ENCODE measurements at regions not wholly inside any gene's neighbourhood (a gene's known extent, or its start where the extent isn't known, plus 50 kb on each side); places are given as distances from the start of the nearest gene placed in this dataset.
A peak's percentile ranks its signal among the peaks of the same experiment; 100 is the strongest.
"Not testable (repeated sequence)": the region's sequence is repeated elsewhere in the genome, so short reads cannot be mapped to it uniquely, and the experiment has no call there.

GRCh38 chr14:35174342-35174741 is 52.0 kb downstream of the PRORP start:
- peaks cover 8 to 28% of the 10 kb centered on the region in 2 donors for H3K36me3 Mint-ChIP-seq
- H3K27ac Mint-ChIP-seq, result no peak overlapping the region
- ATAC-seq (no peak), DNase-seq (ENCODE audit: low spot score in 2 of 2) (no peak)
- peaks cover 0 to under 1% of the 10 kb centered on the region in 2 donors for H3K9me3 Mint-ChIP-seq

DNA sequence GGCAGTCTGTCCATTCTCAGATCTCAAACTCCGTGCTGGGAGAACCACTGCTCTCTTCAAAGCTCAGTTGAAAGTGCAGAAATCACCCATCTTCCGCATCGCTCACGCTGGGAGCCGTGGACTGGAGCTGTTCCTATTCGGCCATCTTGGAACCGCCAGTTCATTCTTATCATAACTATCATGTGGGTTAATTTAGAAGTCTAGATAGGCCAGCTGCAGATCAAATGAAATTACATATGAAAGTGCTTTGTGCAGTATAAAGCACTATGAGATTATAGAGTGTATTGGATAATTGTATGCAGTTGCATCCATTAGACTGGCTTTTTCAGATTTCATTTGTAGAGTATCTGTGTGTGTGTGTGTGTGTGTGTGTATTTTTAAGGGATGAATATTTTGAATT is 57.8 kb downstream of the PRORP start:
- H3K27ac Mint-ChIP-seq, result no peak overlapping the region
- DNase-seq (ENCODE audit: low spot score in 2 of 2) (no peak), ATAC-seq (no peak)
- peaks cover 0 to 23% of the 10 kb centered on the region in 2 donors for H3K36me3 Mint-ChIP-seq
- no peaks in the 10 kb centered on the region for H3K9me3 Mint-ChIP-seq

DNA sequence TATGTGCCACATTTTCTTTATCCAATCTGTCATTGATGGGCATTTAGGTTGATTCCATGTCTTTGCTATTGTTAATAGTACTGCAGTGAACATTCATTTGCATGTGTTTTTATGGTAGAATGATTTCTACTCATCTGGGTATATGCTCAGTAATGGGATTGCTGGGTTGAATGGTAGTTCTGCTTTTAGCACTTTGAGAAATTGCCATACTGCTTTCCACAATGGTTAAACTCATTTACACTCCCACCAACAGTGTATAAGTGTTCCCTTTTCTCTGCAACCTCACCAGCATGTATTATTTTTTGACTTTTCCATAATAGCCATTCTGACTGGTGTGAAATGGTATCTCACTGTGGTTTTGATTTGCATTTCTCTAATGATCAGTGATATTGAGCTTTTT is 62.5 kb downstream of the PRORP start:
- DNase-seq (ENCODE audit: low spot score in 2 of 2); H3K36me3 Mint-ChIP-seq; H3K27ac Mint-ChIP-seq; ATAC-seq; H3K9me3 Mint-ChIP-seq: not testable (repeated sequence)

GRCh38 chr14:35189422-35189821 is 67.1 kb downstream of the PRORP start:
- ATAC-seq, result no peak

GRCh38 chr14:35193161-35193560 is 70.8 kb downstream of the PRORP start:
- H3K36me3 Mint-ChIP-seq, result peaks cover 11 to 32% of the 10 kb centered on the region in 2 donors
- ATAC-seq, result no peak
- no peak overlapping the region for H3K27ac Mint-ChIP-seq
- no peak for DNase-seq (ENCODE audit: low spot score in 2 of 2)
- peaks cover 0 to 7% of the 10 kb centered on the region in 2 donors for H3K9me3 Mint-ChIP-seq

More at GRCh38 chr14:35189422-35189821, 67.1 kb downstream of the PRORP start:
- no peak overlapping the region for H3K27ac Mint-ChIP-seq
- no peak for DNase-seq (ENCODE audit: low spot score in 2 of 2)
- H3K36me3 Mint-ChIP-seq, result peaks cover 11 to 32% of the 10 kb centered on the region in 2 donors
- peaks cover 0 to 7% of the 10 kb centered on the region in 2 donors for H3K9me3 Mint-ChIP-seq

GRCh38 chr14:35194183-35194582 is 71.8 kb downstream of the PRORP start:
- H3K27ac Mint-ChIP-seq; H3K9me3 Mint-ChIP-seq; ATAC-seq; DNase-seq (ENCODE audit: low spot score in 2 of 2): not testable (repeated sequence)
- peaks cover 11 to 32% of the 10 kb centered on the region in 2 donors for H3K36me3 Mint-ChIP-seq

GRCh38 chr14:35196571-35196970 is 74.2 kb downstream of the PRORP start:
- Mint-ChIP-seq H3K27ac (peak overlapping the region in 1 of 2 donors; percentile 86), H3K9me3 (peaks cover 0 to 7% of the 10 kb centered on the region in 2 donors), H3K36me3 (peaks cover 11 to 25% of the 10 kb centered on the region in 2 donors)
- DNase-seq (ENCODE audit: low spot score in 2 of 2) (no peak), ATAC-seq (peak; percentile 31 to 48)

- Mint-ChIP-seq H3K27ac (no peak overlapping the region), H3K9me3 (peaks cover 0 to 7% of the 10 kb centered on the region in 2 donors), H3K36me3 (peaks cover 7 to 21% of the 10 kb centered on the region in 2 donors)
- ATAC-seq (peak in 1 of 2 donors; percentile 65), DNase-seq (ENCODE audit: low spot score in 2 of 2) (no peak)
Measured at GRCh38 chr14:35197015-35197414, 74.7 kb downstream of the PRORP start.

GRCh38 chr14:35201066-35201465 is 78.7 kb downstream of the PRORP start:
- ATAC-seq, result peak; percentile 76 to 84
- H3K27ac Mint-ChIP-seq, result peak overlapping the region; percentile 62 to 68
- H3K9me3 Mint-ChIP-seq, result no peaks in the 10 kb centered on the region
- DNase-seq (ENCODE audit: low spot score in 2 of 2), result no peak
- peaks cover 0 to 6% of the 10 kb centered on the region in 2 donors for H3K36me3 Mint-ChIP-seq

DNA sequence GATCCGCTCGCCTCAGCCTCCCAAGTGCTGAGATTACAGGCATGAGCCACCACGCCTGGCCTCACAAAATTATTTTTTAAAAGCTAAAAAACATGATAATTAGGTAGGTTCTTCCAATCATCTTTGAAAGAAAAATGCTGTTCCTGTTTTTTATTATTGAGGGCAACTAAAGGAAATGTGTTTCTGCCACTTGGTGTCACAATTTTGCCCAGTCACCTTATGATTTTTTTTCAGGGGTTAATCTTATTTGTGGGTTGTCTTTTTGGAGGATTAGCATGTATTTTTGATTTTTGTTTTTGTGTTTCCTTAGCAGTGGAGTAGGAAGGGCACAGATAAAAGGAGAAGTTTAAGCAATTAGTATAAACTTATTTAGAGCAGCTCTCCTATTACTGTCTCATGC is 79.8 kb downstream of the PRORP start:
- Mint-ChIP-seq H3K36me3 (peaks cover 0 to 6% of the 10 kb centered on the region in 2 donors), H3K27ac (peak overlapping the region in 1 of 2 donors; percentile 8), H3K9me3 (no peaks in the 10 kb centered on the region)
- ATAC-seq, result no peak
- no peak for DNase-seq (ENCODE audit: low spot score in 2 of 2)

DNA sequence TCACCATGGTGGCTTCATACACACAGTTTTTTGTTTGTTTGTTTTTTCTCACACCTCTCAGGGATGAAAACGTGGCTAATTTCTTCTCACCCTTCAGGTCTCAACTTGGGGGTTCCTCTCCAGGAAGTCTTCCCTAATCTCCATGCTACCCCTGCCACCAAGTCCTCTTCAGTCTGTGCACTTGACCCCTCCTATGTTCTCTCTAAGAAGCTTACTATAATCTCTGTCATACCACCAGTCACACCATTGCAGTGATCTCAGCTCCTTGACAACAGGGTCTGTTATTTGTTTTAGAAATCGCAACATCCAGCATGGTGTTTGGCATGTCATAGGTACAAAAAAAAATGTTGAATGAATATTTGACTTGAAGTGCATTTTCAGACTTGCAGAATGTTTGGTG is 83.4 kb downstream of the PRORP start:
- DNase-seq (ENCODE audit: low spot score in 2 of 2) (no peak), ATAC-seq (no peak)
- no peaks in the 10 kb centered on the region for H3K9me3 Mint-ChIP-seq
- peak overlapping the region in 1 of 2 donors; percentile 8 for H3K27ac Mint-ChIP-seq
- peaks cover 0 to 6% of the 10 kb centered on the region in 2 donors for H3K36me3 Mint-ChIP-seq

- no peak for ATAC-seq
- Mint-ChIP-seq H3K9me3 (no peaks in the 10 kb centered on the region), H3K27ac (no peak overlapping the region), H3K36me3 (no peaks in the 10 kb centered on the region)
- DNase-seq (ENCODE audit: low spot score in 2 of 2), result no peak
Measured at GRCh38 chr14:35211067-35211466, 81.1 kb upstream of the PSMA6 start.

GRCh38 chr14:35212471-35213142 is 79.6 kb upstream of the PSMA6 start:
- no peak overlapping the region for H3K27ac Mint-ChIP-seq
- H3K36me3 Mint-ChIP-seq, result peaks cover 0 to 2% of the 10 kb centered on the region in 2 donors
- DNase-seq (ENCODE audit: low spot score in 2 of 2), result no peak
- ATAC-seq, result no peak
- no peaks in the 10 kb centered on the region for H3K9me3 Mint-ChIP-seq

- Mint-ChIP-seq H3K9me3 (no peaks in the 10 kb centered on the region), H3K27ac (peak overlapping the region in 1 of 2 donors; percentile 37), H3K36me3 (peaks cover 0 to 5% of the 10 kb centered on the region in 2 donors)
- ATAC-seq (no peak), DNase-seq (ENCODE audit: low spot score in 2 of 2) (no peak)
Measured at GRCh38 chr14:35213143-35213788, 78.9 kb upstream of the PSMA6 start.

GRCh38 chr14:35213869-35214387 is 78.3 kb upstream of the PSMA6 start:
- Mint-ChIP-seq H3K9me3 (no peaks in the 10 kb centered on the region), H3K27ac (peak overlapping the region in 1 of 2 donors; percentile 37), H3K36me3 (peaks cover 0 to 5% of the 10 kb centered on the region in 2 donors)
- DNase-seq (ENCODE audit: low spot score in 2 of 2), result no peak
- no peak for ATAC-seq

DNA sequence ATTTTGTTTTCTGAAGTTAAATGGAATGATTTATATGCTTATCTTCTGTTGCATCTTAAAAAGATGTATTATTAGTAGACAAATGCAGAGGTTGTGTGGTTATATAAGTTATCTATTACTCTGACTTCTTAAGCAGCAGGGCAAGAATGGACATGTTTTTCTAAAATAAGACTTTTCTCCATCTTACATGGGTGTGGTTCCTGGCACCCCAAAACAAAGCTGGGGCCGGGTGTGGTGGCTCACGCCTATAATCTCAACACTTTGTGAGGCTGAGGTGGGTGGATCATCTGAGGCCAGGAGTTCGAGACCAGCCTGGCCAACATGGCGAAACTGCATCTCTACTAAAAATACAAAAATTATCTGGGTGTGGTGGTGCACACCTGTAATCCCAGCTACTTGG is 77.8 kb upstream of the PSMA6 start:
- H3K36me3 Mint-ChIP-seq; ATAC-seq; H3K9me3 Mint-ChIP-seq; DNase-seq (ENCODE audit: low spot score in 2 of 2): not testable (repeated sequence)
- H3K27ac Mint-ChIP-seq, result peak overlapping the region in 1 of 2 donors; percentile 37

DNA sequence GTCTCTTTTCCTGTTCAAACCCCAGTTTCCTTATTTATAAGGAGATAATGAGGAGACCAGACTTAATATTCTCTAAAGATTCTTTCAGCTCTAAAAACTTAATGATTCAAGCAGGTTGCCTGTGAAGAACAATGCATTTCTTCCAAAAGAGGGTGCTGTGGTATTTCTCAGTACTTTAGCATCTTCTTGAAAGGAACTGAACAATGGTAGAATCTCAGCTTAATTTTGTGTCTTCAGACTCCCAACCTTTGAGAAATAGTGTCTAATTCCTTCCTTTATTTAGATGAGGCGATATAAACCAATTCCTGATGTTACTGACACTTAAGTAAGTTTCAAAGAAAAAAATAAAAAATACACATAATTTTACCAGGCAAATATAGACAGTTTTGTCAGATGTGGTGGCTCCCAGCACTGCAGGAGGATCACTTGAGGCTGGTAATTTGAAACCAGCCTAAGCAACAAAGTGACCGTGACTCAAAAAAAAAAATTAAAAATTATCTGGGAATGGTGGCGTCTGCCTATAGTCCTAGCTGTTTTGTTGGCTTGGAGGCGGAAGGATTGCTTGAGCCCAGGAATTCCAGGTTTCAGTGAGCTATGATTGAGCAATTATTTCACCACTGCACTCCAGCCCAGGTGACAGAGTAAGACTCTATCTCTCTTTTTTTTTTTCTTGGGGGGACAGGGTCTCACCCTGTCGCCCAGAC is 76.9 kb upstream of the PSMA6 start:
- ATAC-seq (no peak), DNase-seq (ENCODE audit: low spot score in 2 of 2) (no peak)
- Mint-ChIP-seq H3K27ac (no peak overlapping the region), H3K9me3 (no peaks in the 10 kb centered on the region), H3K36me3 (peaks cover 0 to 13% of the 10 kb centered on the region in 2 donors)

All from activated naive CD4-positive, alpha-beta T cell treated with anti-CD3 and anti-CD28 coated beads, Interleukin-2, amount 50 U/mL, for 72 hours (primary cell).